Activated T-helper 17 cell treated with anti-CD3 and anti-CD28 coated beads, Interleukin-2, amount 50 U/mL, for 72 hours (primary cell): ENCODE measurements at regions not wholly inside any gene's neighbourhood (a gene's known extent, or its start where the extent isn't known, plus 50 kb on each side); places are given as distances from the start of the nearest gene placed in this dataset.

ENCODE experiments used
- ATAC-seq: fragments of 150-1000 bp; cut with Tn5 transposase; replicated peaks from 2 replicates; pipeline ENCODE4 v1.10.0; 2021; ENCODE audit warnings: mild to moderate bottlenecking, moderate library complexity
- H3K27ac Mint-ChIP-seq: one replicate; pipeline ENCODE4 v1.8.0; 2022; ENCODE audit warnings: mixed read lengths
- H3K27me3 Mint-ChIP-seq: one replicate; pipeline ENCODE4 v1.8.0; 2022; ENCODE audit warnings: mixed read lengths
- H3K36me3 Mint-ChIP-seq: one replicate; pipeline ENCODE4 v1.8.0; 2022; ENCODE audit warnings: low read depth, mild to moderate bottlenecking, mixed read lengths
- H3K4me1 Mint-ChIP-seq: one replicate; pipeline ENCODE4 v1.8.0; 2022; ENCODE audit warnings: mixed read lengths
- H3K4me3 Mint-ChIP-seq: one replicate; pipeline ENCODE4 v1.8.0; 2022; ENCODE audit warnings: mild to moderate bottlenecking, mixed read lengths
- H3K9me3 Mint-ChIP-seq: one replicate; pipeline ENCODE4 v1.8.0; 2022; ENCODE audit warnings: mixed read lengths

- Mint-ChIP-seq H3K36me3 (no peaks in the 10 kb centered on the region), H3K9me3 (no peaks in the 10 kb centered on the region), H3K27ac (no peak overlapping the region), H3K27me3 (peaks cover 5% of the 10 kb centered on the region), H3K4me3 (no peak overlapping the region), H3K4me1 (no peaks in the 10 kb centered on the region)
- ATAC-seq: no peak
Observed at GRCh38 chr1:98073823-98074222, 153.0 kb upstream of the DPYD start.

DNA sequence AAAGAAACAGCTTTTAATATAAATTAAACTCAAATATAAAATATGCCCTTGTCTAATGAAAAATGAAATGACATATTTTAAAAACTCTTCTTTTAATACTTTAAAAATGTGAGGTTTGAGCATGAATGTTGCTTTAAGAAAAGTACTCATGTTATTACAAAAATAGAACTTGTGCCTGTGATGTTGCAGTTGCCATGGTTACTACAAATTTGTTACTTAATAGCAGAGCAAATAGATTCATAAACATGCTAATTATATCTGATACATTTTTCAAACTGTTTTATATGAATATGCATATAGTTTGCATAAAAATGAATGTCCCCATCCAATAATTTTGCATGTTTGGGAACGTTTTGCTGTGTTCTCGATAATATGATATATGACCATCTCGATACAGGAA, 152.3 kb upstream of the DPYD start:
- Mint-ChIP-seq H3K27me3 (peaks cover 5% of the 10 kb centered on the region), H3K36me3 (no peaks in the 10 kb centered on the region), H3K4me1 (no peaks in the 10 kb centered on the region), H3K27ac (no peak overlapping the region), H3K4me3 (no peak overlapping the region), H3K9me3 (no peaks in the 10 kb centered on the region)
- no peak for ATAC-seq

DNA sequence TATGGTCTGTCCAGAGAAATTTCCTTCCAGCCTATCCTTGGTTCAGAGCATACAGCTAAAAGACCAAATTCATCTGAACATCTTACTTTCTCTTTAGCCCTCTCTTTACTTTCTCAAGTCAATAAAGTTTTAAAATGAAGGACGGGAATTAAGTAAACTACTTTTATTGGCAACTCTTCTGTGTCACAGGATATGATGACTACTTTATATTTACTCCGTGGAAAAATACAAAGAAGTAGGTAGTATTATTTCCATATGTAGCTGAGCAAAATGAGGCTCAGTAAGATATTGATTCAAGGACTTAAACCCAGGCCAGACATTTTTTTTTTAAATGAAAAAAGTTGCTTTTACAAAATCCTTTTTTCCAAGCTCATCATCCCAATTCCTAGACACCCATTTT, 151.2 kb upstream of the DPYD start:
- ATAC-seq: no peak
- Mint-ChIP-seq H3K27me3 (peaks cover 5% of the 10 kb centered on the region), H3K9me3 (no peaks in the 10 kb centered on the region), H3K4me1 (no peaks in the 10 kb centered on the region), H3K4me3 (no peak overlapping the region), H3K27ac (no peak overlapping the region), H3K36me3 (no peaks in the 10 kb centered on the region)

- no peak overlapping the region for H3K27ac Mint-ChIP-seq
- H3K27me3 Mint-ChIP-seq: peaks cover 12% of the 10 kb centered on the region
- no peak overlapping the region for H3K4me3 Mint-ChIP-seq
- no peaks in the 10 kb centered on the region for H3K4me1 Mint-ChIP-seq
- H3K9me3 Mint-ChIP-seq: no peaks in the 10 kb centered on the region
- no peak for ATAC-seq
- no peaks in the 10 kb centered on the region for H3K36me3 Mint-ChIP-seq
Observed at GRCh38 chr1:98068016-98068415, 147.2 kb upstream of the DPYD start.

- H3K4me1 Mint-ChIP-seq: no peaks in the 10 kb centered on the region
- no peaks in the 10 kb centered on the region for H3K36me3 Mint-ChIP-seq
- H3K27ac Mint-ChIP-seq: no peak overlapping the region
- ATAC-seq: no peak
- no peaks in the 10 kb centered on the region for H3K9me3 Mint-ChIP-seq
- no peak overlapping the region for H3K4me3 Mint-ChIP-seq
- peaks cover 11% of the 10 kb centered on the region for H3K27me3 Mint-ChIP-seq
Observed at GRCh38 chr1:98066911-98067310, 146.1 kb upstream of the DPYD start.

DNA sequence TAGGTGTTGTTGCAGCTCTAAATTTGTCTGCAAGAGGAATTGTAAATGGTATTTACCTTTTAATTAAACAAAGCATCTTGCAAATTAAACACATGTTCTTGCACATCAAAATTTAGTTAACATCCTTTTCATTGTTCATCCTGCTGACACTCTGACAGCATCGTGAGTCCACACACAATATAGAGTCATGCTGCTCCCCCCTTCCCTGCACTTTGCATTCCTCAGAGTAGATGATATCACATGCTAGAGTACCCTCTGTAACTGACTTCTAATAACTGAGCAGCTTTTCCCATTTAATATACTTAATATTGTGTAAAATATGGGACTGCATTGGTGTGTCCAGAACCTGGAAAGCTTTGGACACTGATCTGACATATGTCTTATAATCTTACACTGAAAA, 138.8 kb upstream of the DPYD start:
- H3K9me3 Mint-ChIP-seq: no peaks in the 10 kb centered on the region
- no peak overlapping the region for H3K4me3 Mint-ChIP-seq
- H3K36me3 Mint-ChIP-seq: no peaks in the 10 kb centered on the region
- peaks cover 36% of the 10 kb centered on the region for H3K27me3 Mint-ChIP-seq
- no peak for ATAC-seq
- H3K4me1 Mint-ChIP-seq: no peaks in the 10 kb centered on the region
- no peak overlapping the region for H3K27ac Mint-ChIP-seq

GRCh38 chr1:98058676-98059075, 137.8 kb upstream of the DPYD start:
- no peak for ATAC-seq
- H3K9me3 Mint-ChIP-seq: no peaks in the 10 kb centered on the region
- no peak overlapping the region for H3K4me3 Mint-ChIP-seq
- peaks cover 40% of the 10 kb centered on the region for H3K27me3 Mint-ChIP-seq
- H3K36me3 Mint-ChIP-seq: no peaks in the 10 kb centered on the region
- no peak overlapping the region for H3K27ac Mint-ChIP-seq
- no peaks in the 10 kb centered on the region for H3K4me1 Mint-ChIP-seq

DNA sequence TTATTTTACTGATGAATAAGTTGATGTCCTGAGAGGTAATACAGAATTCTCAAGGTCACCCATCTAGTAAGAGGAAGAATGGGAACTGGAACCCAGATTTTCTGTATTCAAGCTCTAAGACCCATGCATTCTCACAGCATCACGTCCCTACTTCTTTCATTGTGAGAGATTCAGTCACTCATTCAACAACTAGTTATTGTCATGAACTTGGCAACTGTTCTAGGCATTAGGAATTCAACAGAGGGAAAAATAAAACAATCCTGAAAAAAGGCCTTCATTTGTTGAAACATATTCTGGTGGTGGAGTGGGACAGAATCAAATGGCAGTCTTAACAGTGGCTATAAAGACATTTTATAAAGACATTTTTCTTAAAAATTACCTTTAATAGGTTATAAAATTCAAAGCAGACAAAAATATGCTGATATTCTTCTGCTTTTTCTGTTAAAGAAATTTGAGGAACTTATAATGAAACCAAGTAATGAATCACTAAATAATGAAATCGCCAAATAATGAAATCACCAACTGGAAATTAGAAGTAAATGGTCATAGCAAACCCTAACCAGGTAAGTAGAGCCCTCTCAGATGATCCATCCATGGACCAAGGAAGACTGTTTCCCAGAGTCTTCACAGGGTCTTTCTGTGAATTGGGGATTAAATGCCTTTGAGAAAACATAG, 136.5 kb upstream of the DPYD start:
- Mint-ChIP-seq H3K36me3 (no peaks in the 10 kb centered on the region), H3K4me1 (no peaks in the 10 kb centered on the region), H3K4me3 (no peak overlapping the region), H3K27ac (no peak overlapping the region), H3K27me3 (peaks cover 48% of the 10 kb centered on the region), H3K9me3 (no peaks in the 10 kb centered on the region)
- ATAC-seq: no peak

DNA sequence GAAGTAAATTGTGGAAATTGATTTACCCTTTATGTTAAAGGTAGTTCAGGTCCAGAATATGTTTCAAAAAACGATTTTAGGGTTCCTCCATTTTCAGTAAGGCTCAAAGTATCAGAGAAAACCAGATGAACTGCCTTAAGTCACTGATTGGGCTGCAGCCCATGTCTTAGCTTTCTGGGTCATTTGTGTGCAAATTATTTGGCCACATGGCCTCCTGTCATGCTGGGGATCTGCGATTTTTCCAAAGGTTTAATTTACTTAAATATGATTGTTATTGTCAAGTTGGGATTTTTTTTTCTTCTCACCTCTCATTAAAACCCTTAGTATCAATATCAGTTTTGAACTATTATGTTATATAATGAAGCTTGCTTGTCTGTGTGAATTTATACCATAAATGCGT, 135.9 kb upstream of the DPYD start:
- Mint-ChIP-seq H3K9me3 (no peaks in the 10 kb centered on the region), H3K27me3 (peaks cover 48% of the 10 kb centered on the region), H3K27ac (no peak overlapping the region), H3K36me3 (no peaks in the 10 kb centered on the region), H3K4me1 (no peaks in the 10 kb centered on the region), H3K4me3 (no peak overlapping the region)
- ATAC-seq: no peak

- H3K27ac Mint-ChIP-seq: no peak overlapping the region
- ATAC-seq: no peak
- H3K4me1 Mint-ChIP-seq: no peaks in the 10 kb centered on the region
- no peaks in the 10 kb centered on the region for H3K9me3 Mint-ChIP-seq
- no peak overlapping the region for H3K4me3 Mint-ChIP-seq
- no peaks in the 10 kb centered on the region for H3K36me3 Mint-ChIP-seq
- H3K27me3 Mint-ChIP-seq: peaks cover 51% of the 10 kb centered on the region
Observed at GRCh38 chr1:98055457-98055856, 134.6 kb upstream of the DPYD start.

DNA sequence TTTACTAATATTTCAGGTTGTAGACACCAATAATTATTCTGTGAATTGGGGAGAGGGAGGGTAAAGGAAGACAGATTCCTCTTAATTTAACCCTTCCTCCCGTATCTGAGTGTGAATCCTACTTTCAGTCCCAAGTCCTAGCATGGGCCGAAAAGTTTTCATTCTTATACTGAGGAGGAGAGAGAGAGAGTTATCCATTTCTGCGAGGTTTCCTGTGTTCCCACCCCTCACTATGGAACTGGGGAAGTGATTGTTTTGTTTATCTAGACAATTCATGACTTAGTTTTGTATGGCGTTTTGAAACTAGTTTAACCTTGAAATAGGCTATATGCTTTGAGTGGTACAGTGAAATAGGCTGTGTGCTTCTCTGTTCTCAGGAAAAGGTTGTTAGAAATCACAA, 134.0 kb upstream of the DPYD start:
- H3K9me3 Mint-ChIP-seq: no peaks in the 10 kb centered on the region
- H3K36me3 Mint-ChIP-seq: no peaks in the 10 kb centered on the region
- no peaks in the 10 kb centered on the region for H3K4me1 Mint-ChIP-seq
- H3K27ac Mint-ChIP-seq: no peak overlapping the region
- no peak for ATAC-seq
- peaks cover 50% of the 10 kb centered on the region for H3K27me3 Mint-ChIP-seq
- peak overlapping the region; percentile 42 for H3K4me3 Mint-ChIP-seq

DNA sequence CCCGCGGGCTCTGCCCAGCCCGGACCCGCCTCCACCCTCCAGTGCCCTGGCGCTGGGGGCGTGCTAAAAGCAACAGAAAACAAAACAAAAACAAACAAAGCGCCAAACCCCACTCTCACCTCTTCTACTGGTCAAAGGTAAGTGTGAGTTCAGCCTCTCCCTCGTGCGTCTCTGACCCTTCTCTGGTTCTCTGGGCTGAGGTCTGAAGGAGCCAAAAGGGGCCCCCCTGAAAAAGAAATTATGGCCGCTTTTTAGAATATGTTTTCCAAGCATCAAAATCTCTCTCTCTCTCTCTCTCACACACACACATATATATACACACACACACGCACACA, 133.5 kb upstream of the DPYD start:
- Mint-ChIP-seq H3K4me3 (peak overlapping the region; percentile 42), H3K4me1 (peaks cover 4% of the 10 kb centered on the region), H3K36me3 (no peaks in the 10 kb centered on the region), H3K9me3 (no peaks in the 10 kb centered on the region), H3K27me3 (peaks cover 52% of the 10 kb centered on the region), H3K27ac (no peak overlapping the region)
- no peak for ATAC-seq

DNA sequence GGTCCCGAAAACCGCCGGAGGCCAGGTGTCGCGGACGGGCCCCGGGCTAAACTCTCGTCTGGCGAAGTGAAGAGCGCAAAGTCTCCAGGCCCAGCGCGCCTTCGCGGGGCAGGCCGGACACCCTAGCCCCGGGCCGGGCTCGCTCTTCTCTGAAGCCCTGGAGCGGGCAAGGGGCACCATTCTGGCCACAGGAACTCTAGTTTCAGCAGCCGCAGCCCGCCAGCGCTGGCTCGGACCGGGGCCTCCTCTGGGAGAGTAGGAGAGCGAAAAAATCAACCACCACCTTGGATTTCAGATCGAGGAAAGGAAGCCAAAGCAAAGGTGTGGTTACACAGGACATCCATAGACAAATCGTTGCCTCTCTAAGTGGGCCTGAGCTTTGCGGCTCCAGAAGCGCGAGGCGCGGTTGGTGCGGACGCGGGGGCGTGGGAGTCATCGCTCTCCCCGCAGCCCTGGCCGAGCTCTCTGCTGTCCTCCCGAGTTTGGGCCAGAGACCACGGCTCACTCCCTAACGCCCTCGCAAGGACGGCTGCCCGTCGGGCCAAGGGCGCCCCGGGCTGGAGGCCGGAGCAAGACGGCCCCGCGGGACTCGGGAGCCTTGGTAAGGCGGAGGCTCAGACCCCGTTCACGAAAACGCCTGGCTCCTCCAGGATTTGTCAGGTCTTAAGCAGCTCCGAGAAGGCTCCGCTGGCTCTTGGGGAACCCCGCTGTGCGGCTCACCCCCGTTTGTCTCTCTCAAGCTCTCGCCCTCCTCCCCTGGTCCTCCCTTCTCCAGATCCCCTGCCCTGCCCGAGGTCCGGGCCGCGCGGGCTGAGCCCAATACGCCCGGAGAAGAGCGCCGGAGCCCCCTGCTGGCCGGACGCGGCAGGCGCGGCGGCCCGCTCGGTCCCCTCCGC, 132.9 kb upstream of the DPYD start:
- no peaks in the 10 kb centered on the region for H3K9me3 Mint-ChIP-seq

DNA sequence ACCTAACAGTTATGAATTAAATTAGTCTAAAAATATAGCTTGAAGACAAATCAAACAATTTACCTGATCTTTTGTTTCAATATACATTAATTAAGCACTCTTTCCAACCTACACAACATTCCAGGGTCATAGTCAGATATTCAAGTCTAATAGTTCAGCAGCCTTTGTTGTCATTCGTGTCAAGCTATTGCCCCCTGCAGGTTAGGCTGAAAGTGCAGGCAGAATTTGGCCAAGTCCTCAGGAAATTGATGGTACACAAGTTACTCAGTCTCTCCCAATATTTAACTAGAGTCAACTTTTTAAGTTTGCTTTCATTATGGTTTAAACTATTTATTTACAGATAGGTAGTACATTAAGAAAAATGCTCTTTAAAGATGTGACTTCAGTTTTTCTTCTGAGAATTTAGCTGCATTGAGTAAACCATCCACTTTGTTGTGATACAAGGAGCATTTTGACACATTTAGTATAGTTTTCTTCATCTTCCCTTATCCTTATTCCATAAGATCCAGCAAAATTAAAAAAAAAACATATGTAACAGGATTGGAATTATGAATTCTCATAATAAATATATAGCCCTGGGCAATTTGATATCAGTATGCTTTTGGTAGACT, 130.3 kb upstream of the DPYD start:
- no peak for ATAC-seq
- Mint-ChIP-seq H3K27ac (no peak overlapping the region), H3K27me3 (peaks cover 62% of the 10 kb centered on the region), H3K36me3 (no peaks in the 10 kb centered on the region), H3K4me3 (no peak overlapping the region), H3K9me3 (no peaks in the 10 kb centered on the region), H3K4me1 (peaks cover 11% of the 10 kb centered on the region)

More for the DNA sequence above, 132.9 kb upstream of the DPYD start:
- peaks cover 10% of the 10 kb centered on the region for H3K4me1 Mint-ChIP-seq
- ATAC-seq: peak; percentile 94
- peaks cover 58% of the 10 kb centered on the region for H3K27me3 Mint-ChIP-seq
- H3K27ac Mint-ChIP-seq: no peak overlapping the region
- peak overlapping the region; percentile 42 for H3K4me3 Mint-ChIP-seq
- H3K36me3 Mint-ChIP-seq: no peaks in the 10 kb centered on the region
